Activated naive CD8-positive, alpha-beta T cell treated with anti-CD3 and anti-CD28 coated beads for 36 hours (primary cell): ENCODE measurements at regions not wholly inside any gene's neighbourhood (a gene's known extent, or its start where the extent isn't known, plus 50 kb on each side); places are given as distances from the start of the nearest gene placed in this dataset.
A peak's percentile ranks its signal among the peaks of the same experiment; 100 is the strongest.

ENCODE experiments used
- DNase-seq: peaks from one replicate; pipeline ENCODE4 v3.0.0; 2021
- H3K27ac Mint-ChIP-seq: one replicate; pipeline ENCODE4 v1.8.0; 2022; ENCODE audit warnings: mild to moderate bottlenecking, moderate library complexity, mixed read lengths
- H3K27me3 Mint-ChIP-seq: one replicate; pipeline ENCODE4 v1.8.0; 2022; ENCODE audit warnings: mild to moderate bottlenecking, mixed read lengths
- H3K36me3 Mint-ChIP-seq: one replicate; pipeline ENCODE4 v1.8.0; 2021; ENCODE audit warnings: mild to moderate bottlenecking, mixed read lengths
- H3K4me1 Mint-ChIP-seq: one replicate; pipeline ENCODE4 v1.8.0; 2021; ENCODE audit warnings: mixed read lengths
- H3K4me3 Mint-ChIP-seq: one replicate; pipeline ENCODE4 v1.8.0; 2022; ENCODE audit warnings: mild to moderate bottlenecking, moderate library complexity, mixed read lengths
- H3K9me3 Mint-ChIP-seq: one replicate; pipeline ENCODE4 v1.8.0; 2022; ENCODE audit warnings: mixed read lengths

DNA sequence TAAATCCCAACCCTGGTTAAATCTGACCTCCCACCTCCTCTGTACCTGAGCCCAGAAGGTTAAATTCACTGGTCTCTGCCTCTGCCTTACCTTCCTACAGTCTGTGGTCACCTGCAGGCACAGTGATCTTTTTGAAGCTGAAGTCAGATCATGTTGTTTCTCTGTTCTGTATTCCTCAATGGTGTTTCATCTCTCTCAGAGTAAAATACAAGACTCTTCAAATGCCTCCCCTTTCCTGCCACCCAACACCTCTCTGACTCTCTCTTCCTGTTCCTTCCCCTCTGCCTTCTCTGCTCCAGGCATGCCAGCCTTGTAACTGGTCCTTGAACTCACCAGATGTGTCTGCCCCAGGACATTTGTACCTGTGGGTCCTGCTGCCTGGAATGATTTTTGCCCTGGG, 219.3 kb downstream of the UXS1 start:
- Mint-ChIP-seq H3K4me3 (no peak overlapping the region), H3K27ac (peak overlapping the region; percentile 59), H3K27me3 (no peaks in the 10 kb centered on the region), H3K36me3 (no peaks in the 10 kb centered on the region), H3K4me1 (peaks cover 44% of the 10 kb centered on the region), H3K9me3 (peaks cover 7% of the 10 kb centered on the region)
- no peak for DNase-seq

DNA sequence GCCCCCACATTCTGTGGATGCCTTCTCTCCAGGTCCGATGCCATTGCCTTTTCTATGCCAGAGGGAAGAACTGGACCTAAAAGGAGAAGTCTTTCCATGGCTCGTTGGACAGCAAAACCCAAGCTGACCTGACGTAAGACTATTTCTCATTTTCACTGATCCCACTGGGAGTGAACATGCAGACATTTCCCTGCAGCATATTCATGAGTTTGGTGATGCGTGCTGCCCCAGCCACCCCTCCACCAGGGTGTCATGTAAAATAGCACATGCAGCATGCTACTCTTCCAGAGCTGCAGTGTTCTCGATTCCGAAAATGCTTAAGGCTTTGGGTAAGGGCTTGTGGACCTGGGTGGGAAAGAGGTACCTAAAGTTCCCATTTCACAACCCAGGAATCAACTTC, 221.2 kb downstream of the UXS1 start:
- H3K27ac Mint-ChIP-seq, result no peak overlapping the region
- H3K27me3 Mint-ChIP-seq, result no peaks in the 10 kb centered on the region
- DNase-seq, result no peak
- no peaks in the 10 kb centered on the region for H3K36me3 Mint-ChIP-seq
- peaks cover 11% of the 10 kb centered on the region for H3K9me3 Mint-ChIP-seq
- H3K4me3 Mint-ChIP-seq, result no peak overlapping the region
- H3K4me1 Mint-ChIP-seq, result peaks cover 44% of the 10 kb centered on the region

DNA sequence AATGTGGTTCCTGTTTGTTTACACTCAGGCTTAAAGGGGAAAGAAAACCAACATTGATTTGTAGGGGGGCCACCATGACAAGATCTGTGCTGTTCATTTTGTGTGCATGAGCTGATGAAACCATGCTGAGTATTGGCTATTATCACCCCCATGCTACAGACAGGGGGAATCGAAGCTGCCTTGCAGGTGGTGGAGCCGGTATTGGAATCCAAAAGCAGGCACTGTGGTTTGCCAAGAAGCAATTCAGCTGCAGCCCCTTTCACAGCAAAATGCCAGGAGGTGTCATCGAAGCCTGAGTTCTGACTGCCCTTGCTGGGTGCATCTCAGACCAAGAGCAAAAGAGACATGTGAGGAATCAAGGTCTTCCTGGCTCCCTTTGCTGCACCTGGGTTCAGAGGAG, 221.9 kb downstream of the UXS1 start:
- DNase-seq, result no peak
- Mint-ChIP-seq H3K27ac (no peak overlapping the region), H3K9me3 (peaks cover 6% of the 10 kb centered on the region), H3K27me3 (no peaks in the 10 kb centered on the region), H3K4me1 (peaks cover 38% of the 10 kb centered on the region), H3K36me3 (no peaks in the 10 kb centered on the region), H3K4me3 (no peak overlapping the region)

DNA sequence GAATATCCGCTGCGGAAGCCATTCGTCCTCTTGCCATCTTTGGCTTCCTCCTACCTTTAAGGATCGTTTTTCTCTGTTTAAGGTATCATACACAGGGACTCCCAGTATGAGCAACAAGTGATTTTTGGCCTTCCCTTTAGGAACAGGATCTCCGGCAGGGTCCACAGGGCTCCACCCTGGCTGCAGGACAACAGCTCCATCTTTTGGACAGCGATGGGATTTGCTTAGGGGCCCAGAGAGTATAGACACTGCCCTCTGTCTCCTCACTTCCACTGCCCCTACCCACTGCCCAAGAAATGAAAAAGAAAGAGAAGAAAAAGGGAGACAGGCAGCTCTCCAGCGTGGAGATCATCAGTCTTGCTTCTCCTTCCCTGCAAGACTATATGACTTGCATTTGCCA, 224.5 kb downstream of the UXS1 start:
- Mint-ChIP-seq H3K27me3 (no peaks in the 10 kb centered on the region), H3K4me1 (peaks cover 24% of the 10 kb centered on the region), H3K9me3 (peaks cover 7% of the 10 kb centered on the region), H3K4me3 (no peak overlapping the region), H3K36me3 (no peaks in the 10 kb centered on the region), H3K27ac (no peak overlapping the region)
- DNase-seq, result peak; percentile 18

DNA sequence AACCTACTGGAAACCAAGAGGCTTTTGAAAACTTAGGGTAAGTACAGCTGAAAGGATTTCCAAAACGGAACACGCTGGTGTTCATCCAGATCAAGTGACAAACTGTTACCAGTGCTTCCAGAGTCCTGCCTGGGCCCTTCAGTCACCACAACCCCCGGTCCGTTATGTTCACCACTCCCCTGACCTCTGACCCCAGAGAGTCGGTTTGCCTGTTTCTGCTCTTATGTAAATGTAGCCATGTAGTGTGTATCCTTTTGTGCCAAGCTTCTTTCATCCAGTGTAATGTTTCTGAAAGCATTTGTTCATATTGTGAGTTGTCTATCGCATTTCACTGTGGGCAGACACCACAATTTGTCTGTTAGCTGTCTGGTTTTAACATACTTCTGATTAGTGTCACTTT, 217.5 kb downstream of the NCK2 start:
- no peak overlapping the region for H3K4me3 Mint-ChIP-seq
- H3K4me1 Mint-ChIP-seq, result no peaks in the 10 kb centered on the region
- no peak overlapping the region for H3K27ac Mint-ChIP-seq
- H3K9me3 Mint-ChIP-seq, result peaks cover 9% of the 10 kb centered on the region
- H3K27me3 Mint-ChIP-seq, result no peaks in the 10 kb centered on the region
- peaks cover 1% of the 10 kb centered on the region for H3K36me3 Mint-ChIP-seq
- no peak for DNase-seq

DNA sequence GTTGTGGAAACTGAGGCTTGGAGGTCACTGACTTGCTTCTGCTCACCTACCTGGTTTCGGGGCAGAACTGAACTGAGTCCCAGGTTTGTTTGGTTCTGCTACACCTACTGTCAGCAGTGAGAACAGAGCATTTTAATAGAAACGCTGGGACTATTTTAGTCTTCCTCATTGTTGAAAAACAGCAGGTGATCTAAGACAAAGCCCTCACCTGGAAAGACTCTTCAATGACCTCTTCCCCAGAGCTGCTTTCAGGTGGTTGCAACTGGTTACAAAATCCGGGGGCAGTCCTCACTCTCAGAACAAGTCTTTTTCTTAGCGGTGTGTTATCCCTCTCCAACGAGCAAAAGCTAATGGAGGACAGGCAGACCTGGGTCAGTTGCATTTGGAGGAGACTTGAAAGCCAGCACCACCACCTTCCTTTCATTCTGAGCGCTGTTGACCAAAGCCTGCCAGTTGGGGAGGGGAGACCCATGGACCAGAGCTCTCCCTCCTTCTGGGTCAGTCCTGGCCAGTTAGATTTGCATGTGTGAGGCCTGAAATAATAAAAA, 217.0 kb downstream of the NCK2 start:
- Mint-ChIP-seq H3K4me1 (no peaks in the 10 kb centered on the region), H3K27me3 (no peaks in the 10 kb centered on the region), H3K4me3 (no peak overlapping the region), H3K36me3 (peaks cover 1% of the 10 kb centered on the region), H3K27ac (no peak overlapping the region), H3K9me3 (peaks cover 9% of the 10 kb centered on the region)
- DNase-seq, result no peak

DNA sequence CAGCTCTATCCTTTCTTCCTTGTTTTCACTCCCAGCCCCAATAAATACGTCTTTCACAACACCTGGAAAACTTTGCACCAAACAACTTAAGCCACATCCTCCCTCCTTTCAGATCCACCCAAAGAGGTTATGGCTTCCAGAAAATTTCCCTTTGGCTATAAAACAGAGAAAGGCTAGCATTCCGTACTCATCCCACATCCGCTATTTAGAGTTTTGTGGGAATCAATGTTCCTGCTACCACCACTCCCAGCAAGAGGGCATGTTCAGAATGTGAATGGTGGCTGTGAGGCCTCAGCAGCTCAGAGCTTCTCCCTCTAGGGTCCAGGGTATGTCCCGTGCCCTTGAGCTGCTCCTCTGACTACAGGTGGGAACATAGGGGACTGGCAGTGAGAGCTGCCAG, 214.6 kb downstream of the NCK2 start:
- peaks cover 7% of the 10 kb centered on the region for H3K9me3 Mint-ChIP-seq
- DNase-seq, result no peak
- H3K4me1 Mint-ChIP-seq, result peaks cover 15% of the 10 kb centered on the region
- no peak overlapping the region for H3K27ac Mint-ChIP-seq
- H3K36me3 Mint-ChIP-seq, result peaks cover 1% of the 10 kb centered on the region
- H3K27me3 Mint-ChIP-seq, result no peaks in the 10 kb centered on the region
- no peak overlapping the region for H3K4me3 Mint-ChIP-seq

DNA sequence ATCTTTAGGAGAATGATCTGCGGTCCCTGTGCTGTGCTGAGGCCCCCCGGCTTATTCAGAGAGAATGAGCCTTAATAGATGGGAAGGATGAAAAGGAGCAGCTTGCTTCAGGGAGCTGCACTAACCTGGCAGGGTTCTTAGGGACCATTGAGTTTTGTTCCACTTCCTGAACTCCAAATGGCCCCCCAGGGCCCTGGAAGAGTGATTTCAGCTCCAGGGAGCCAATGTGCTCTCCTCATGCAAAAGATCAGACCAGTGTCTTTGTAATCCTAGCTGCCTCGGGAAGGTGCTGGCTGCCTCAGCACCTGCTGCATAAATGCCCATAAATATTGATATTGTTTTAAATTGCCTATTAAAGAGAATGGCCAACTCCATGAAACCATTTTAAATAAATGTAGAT, 210.2 kb downstream of the NCK2 start:
- no peak for DNase-seq
- H3K4me3 Mint-ChIP-seq, result no peak overlapping the region
- no peaks in the 10 kb centered on the region for H3K36me3 Mint-ChIP-seq
- no peak overlapping the region for H3K27ac Mint-ChIP-seq
- no peaks in the 10 kb centered on the region for H3K27me3 Mint-ChIP-seq
- H3K9me3 Mint-ChIP-seq, result peaks cover 7% of the 10 kb centered on the region
- peaks cover 51% of the 10 kb centered on the region for H3K4me1 Mint-ChIP-seq

DNA sequence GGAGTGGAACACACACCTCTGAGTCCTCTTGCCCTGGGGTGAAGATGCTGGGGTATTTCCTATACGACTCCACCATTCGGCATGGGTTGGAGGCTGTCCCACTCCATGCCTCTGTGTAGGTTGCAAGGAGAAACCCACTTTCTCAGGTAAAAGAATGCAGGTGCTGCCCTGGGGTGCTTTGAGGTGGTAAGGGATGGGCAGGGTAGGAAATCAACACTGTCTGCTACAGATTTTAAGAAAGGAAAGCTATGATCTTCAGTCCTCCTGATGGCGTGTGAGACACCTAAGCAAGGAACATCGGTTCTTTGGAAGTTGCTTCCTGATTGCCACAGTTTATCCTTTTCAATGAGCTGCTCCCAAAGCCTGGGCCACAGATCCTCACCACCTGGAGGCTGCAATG, 209.2 kb downstream of the NCK2 start:
- peaks cover 5% of the 10 kb centered on the region for H3K9me3 Mint-ChIP-seq
- H3K4me3 Mint-ChIP-seq, result no peak overlapping the region
- peaks cover 53% of the 10 kb centered on the region for H3K4me1 Mint-ChIP-seq
- no peak for DNase-seq
- no peak overlapping the region for H3K27ac Mint-ChIP-seq
- H3K36me3 Mint-ChIP-seq, result no peaks in the 10 kb centered on the region
- H3K27me3 Mint-ChIP-seq, result no peaks in the 10 kb centered on the region

DNA sequence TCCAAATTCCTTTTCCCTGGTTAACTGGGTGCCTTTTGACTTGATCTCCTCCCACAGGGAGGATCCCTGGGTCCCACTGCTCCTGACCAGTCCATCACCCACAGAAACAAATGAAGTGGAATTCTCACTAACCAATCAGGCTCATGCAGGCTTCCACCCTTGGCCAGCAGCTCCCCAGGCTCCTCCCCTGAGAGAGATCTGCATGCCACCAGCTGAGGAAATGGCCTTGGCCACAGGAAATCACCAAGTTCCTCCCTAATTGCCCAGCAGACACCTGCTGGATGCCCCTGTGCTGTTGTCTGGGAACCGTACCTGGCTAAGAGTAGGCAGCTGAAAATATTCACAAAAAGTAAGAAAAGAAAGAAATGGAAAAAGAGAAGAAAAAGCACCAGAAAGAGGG, 207.4 kb downstream of the NCK2 start:
- Mint-ChIP-seq H3K36me3 (no peaks in the 10 kb centered on the region), H3K27me3 (no peaks in the 10 kb centered on the region), H3K27ac (no peak overlapping the region), H3K4me3 (no peak overlapping the region), H3K9me3 (no peaks in the 10 kb centered on the region), H3K4me1 (peaks cover 55% of the 10 kb centered on the region)
- DNase-seq, result no peak

DNA sequence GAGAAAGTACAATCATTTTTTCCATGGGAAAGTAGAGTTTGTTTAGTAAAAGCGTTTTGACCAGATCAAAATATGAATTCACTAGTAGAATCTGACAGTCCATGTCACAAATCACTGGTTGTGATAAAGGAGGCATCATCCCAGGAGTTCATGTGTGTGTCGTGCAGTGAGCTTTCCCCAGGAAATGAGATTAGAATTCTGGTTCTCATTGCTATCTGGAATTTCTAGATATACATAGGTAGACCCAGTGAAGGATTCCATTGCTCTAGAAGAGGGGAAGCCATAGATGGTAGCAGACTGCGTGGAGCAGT, 206.6 kb downstream of the NCK2 start:
- no peak for DNase-seq
- H3K27me3 Mint-ChIP-seq, result no peaks in the 10 kb centered on the region
- no peaks in the 10 kb centered on the region for H3K36me3 Mint-ChIP-seq
- H3K9me3 Mint-ChIP-seq, result no peaks in the 10 kb centered on the region
- H3K4me3 Mint-ChIP-seq, result no peak overlapping the region
- peak overlapping the region; percentile 42 for H3K27ac Mint-ChIP-seq
- peaks cover 55% of the 10 kb centered on the region for H3K4me1 Mint-ChIP-seq

DNA sequence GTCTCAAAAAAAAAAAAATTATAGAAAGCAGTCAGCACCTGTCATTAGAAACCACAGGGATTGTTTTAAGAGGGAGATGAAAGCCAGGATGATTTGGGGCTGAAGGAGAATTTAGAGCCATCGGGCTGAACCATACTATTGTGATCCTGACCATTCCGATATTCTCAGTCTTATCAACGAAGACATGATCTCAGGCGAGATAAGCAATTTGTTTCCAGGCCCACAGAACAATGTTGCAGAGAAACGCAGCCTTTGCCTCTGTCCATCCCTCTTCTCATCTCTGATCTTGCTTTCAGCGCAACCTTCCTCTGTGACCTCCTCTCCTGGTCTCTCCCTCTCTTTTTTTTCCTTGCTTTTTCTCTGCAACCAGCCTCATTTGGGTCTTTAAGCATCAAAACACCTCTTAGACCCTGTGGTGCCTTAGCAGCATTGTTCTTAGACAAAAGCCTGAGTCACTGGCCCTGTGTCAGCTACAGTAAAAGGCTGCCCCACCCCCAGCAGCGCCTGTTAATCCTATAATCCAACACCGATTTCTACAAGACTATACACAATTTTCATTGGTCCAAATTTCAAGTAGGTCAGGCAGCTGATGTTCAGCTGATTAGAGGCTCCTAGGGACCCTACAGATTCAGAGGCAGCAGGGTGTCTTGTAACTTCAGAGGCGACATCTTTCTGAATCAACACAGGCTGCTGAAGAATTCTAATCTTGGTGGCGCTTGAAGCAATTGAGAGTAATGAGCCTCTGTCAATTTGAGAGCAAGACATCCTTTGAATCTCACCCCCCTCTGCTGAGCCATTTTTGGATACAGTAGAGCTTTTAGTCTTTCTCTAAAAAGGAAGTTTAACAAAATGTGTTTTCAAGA, 206.0 kb downstream of the NCK2 start:
- H3K4me3 Mint-ChIP-seq, result no peak overlapping the region
- H3K4me1 Mint-ChIP-seq, result peaks cover 52% of the 10 kb centered on the region
- no peaks in the 10 kb centered on the region for H3K9me3 Mint-ChIP-seq
- H3K36me3 Mint-ChIP-seq, result no peaks in the 10 kb centered on the region
- peak overlapping the region; percentile 42 for H3K27ac Mint-ChIP-seq
- DNase-seq, result no peak
- H3K27me3 Mint-ChIP-seq, result no peaks in the 10 kb centered on the region

DNA sequence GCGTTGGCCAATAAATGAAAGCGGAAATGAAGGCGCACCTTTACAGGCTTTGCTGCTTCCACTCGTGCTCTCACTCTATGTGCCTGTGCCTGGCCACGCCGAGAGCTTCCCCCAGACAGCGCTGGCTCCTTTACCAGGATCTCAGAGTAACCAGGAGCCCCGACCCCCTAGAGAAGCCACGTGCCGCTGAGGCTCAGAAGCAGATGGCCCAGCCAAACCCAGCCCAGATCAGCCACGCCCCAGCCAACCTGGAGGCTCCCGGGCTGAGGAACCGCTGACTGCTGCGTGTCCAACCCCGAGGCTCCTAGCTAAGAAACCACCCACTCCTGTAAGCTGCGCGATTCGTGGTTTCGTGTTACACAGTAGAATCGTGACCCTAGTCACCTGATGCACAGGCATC, 199.3 kb downstream of the NCK2 start:
- no peaks in the 10 kb centered on the region for H3K36me3 Mint-ChIP-seq
- peaks cover 4% of the 10 kb centered on the region for H3K9me3 Mint-ChIP-seq
- no peak overlapping the region for H3K4me3 Mint-ChIP-seq
- no peak for DNase-seq
- H3K27me3 Mint-ChIP-seq, result no peaks in the 10 kb centered on the region
- H3K4me1 Mint-ChIP-seq, result peaks cover 2% of the 10 kb centered on the region
- H3K27ac Mint-ChIP-seq, result no peak overlapping the region
